H9 (cell line): ENCODE measurements at regions not wholly inside any gene's neighbourhood (a gene's known extent, or its start where the extent isn't known, plus 50 kb on each side); places are given as distances from the start of the nearest gene placed in this dataset.

Experiments used
- DNase-seq: peaks from one replicate; pipeline ENCODE4 v3.0.0-alpha.2; 2017
- H2AFZ ChIP-seq: one replicate; pipeline ENCODE4 v1.6.1; 2013; ENCODE audit warnings: mild to moderate bottlenecking, low read length, control low read depth, moderate library complexity
- H2AK5ac ChIP-seq: 2 replicates; pipeline ENCODE4 v1.6.1; 2013; ENCODE audit warnings: low read length, control low read depth, mixed read lengths; ENCODE audit not compliant: insufficient read length
- H2BK120ac ChIP-seq: one replicate; pipeline ENCODE4 v1.6.1; 2013; ENCODE audit warnings: low read depth, mild to moderate bottlenecking, low read length, control low read depth, inconsistent platforms; ENCODE audit not compliant: poor library complexity, severe bottlenecking
- H2BK12ac ChIP-seq: 2 replicates; pipeline ENCODE4 v1.6.1; 2013; ENCODE audit warnings: low read length, control low read depth, mixed read lengths, low read depth; ENCODE audit not compliant: insufficient read length
- H2BK15ac ChIP-seq: 2 replicates; pipeline ENCODE4 v1.6.1; 2013; ENCODE audit warnings: low read depth, low read length, control low read depth
- H2BK20ac ChIP-seq: one replicate; pipeline ENCODE4 v1.6.1; 2013; ENCODE audit warnings: low read depth, mild to moderate bottlenecking, low read length, control low read depth, inconsistent platforms; ENCODE audit not compliant: poor library complexity, severe bottlenecking
- H2BK5ac ChIP-seq: 2 replicates; pipeline ENCODE4 v1.6.1; 2013; ENCODE audit warnings: low read length, control low read depth, mixed read lengths; ENCODE audit not compliant: insufficient read length
- H3K14ac ChIP-seq: 2 replicates; pipeline ENCODE4 v1.6.1; 2013; ENCODE audit warnings: low read length, control low read depth; ENCODE audit not compliant: insufficient read depth
- H3K18ac ChIP-seq: 2 replicates; pipeline ENCODE4 v1.6.1; 2013; ENCODE audit warnings: low read depth, mild to moderate bottlenecking, mixed read lengths, low read length, control low read depth; ENCODE audit not compliant: insufficient read length
- H3K23ac ChIP-seq: 2 replicates; pipeline ENCODE4 v1.6.1; 2013; ENCODE audit warnings: low read length, control low read depth, mixed read lengths, low read depth; ENCODE audit not compliant: insufficient read length
- H3K23me2 ChIP-seq: 2 replicates; pipeline ENCODE4 v1.6.1; 2013; ENCODE audit warnings: low read depth, mild to moderate bottlenecking, mixed read lengths, low read length, control low read depth; ENCODE audit not compliant: insufficient read length, poor library complexity, severe bottlenecking
- H3K27ac ChIP-seq: 2 replicates; pipeline ENCODE4 v1.5.1; 2013; ENCODE audit warnings: low read length, control low read depth, mixed read lengths, low read depth; ENCODE audit not compliant: insufficient read length
- H3K27me3 ChIP-seq: 2 replicates; pipeline ENCODE4 v1.6.1; 2013; ENCODE audit warnings: low read length, control low read depth, inconsistent platforms; ENCODE audit not compliant: insufficient read depth
- H3K4ac ChIP-seq: 2 replicates; pipeline ENCODE4 v1.6.1; 2013; ENCODE audit warnings: low read depth, mild to moderate bottlenecking, control low read depth, inconsistent platforms, low read length, moderate library complexity
- H3K4me1 ChIP-seq: 2 replicates; pipeline ENCODE4 v1.6.1; 2013; ENCODE audit warnings: low read length, control low read depth, inconsistent platforms; ENCODE audit not compliant: insufficient read depth
- H3K4me2 ChIP-seq: 2 replicates; pipeline ENCODE4 v1.6.1; 2013; ENCODE audit warnings: low read length, control low read depth, mixed read lengths; ENCODE audit not compliant: insufficient read length, insufficient read depth
- H3K56ac ChIP-seq: 2 replicates; pipeline ENCODE4 v1.6.1; 2013; ENCODE audit warnings: low read depth, mild to moderate bottlenecking, mixed read lengths, low read length, control low read depth; ENCODE audit not compliant: insufficient read length
- H3K79me1 ChIP-seq: 2 replicates; pipeline ENCODE4 v1.6.1; 2013; ENCODE audit warnings: low read depth, mild to moderate bottlenecking, moderate library complexity, low read length, control low read depth, inconsistent platforms; ENCODE audit not compliant: insufficient read depth, poor library complexity, severe bottlenecking
- H3K79me2 ChIP-seq: 2 replicates; pipeline ENCODE4 v1.6.1; 2013; ENCODE audit warnings: low read length, control low read depth, inconsistent platforms; ENCODE audit not compliant: insufficient read depth
- H3K9ac ChIP-seq: 2 replicates; pipeline ENCODE4 v1.6.1; 2013; ENCODE audit warnings: low read length, control low read depth, mixed read lengths; ENCODE audit not compliant: insufficient read length; ENCODE audit errors: extremely low read depth
- H3K9me3 ChIP-seq: one replicate; pipeline ENCODE4 v1.6.1; 2013; ENCODE audit warnings: low read depth, low read length, inconsistent platforms; ENCODE audit not compliant: control insufficient read depth
- H3T11ph ChIP-seq: one replicate; pipeline ENCODE4 v1.6.1; 2013; ENCODE audit warnings: mild to moderate bottlenecking, low read length, control low read depth, inconsistent platforms
- H4K20me1 ChIP-seq: one replicate; pipeline ENCODE4 v1.6.1; 2013; ENCODE audit not compliant: control insufficient read depth, insufficient read length, insufficient read depth
- H4K5ac ChIP-seq: 2 replicates; pipeline ENCODE4 v1.6.1; 2013; ENCODE audit warnings: low read depth, mild to moderate bottlenecking, mixed read lengths, low read length, control low read depth; ENCODE audit not compliant: insufficient read length
- H4K8ac ChIP-seq: replicated peaks from 2 replicates; pipeline ENCODE4 v1.6.1; 2013; ENCODE audit warnings: low read length, control low read depth, mixed read lengths, low read depth; ENCODE audit not compliant: insufficient read length
- H4K91ac ChIP-seq: 2 replicates; pipeline ENCODE4 v1.6.1; 2013; ENCODE audit warnings: low read depth, mild to moderate bottlenecking, moderate library complexity, mixed read lengths, low read length, control low read depth; ENCODE audit not compliant: insufficient read length
- H3K27ac Mint-ChIP-seq, 3 experiments: 2 replicates in 2 of 3; 3 replicates in 1 of 3; pipeline ENCODE4 v1.8.0; 2020 to 2021; ENCODE audit warnings: mixed read lengths in 3 of 3, mild to moderate bottlenecking in 1 of 3, moderate library complexity in 1 of 3
- H3K27me3 Mint-ChIP-seq: 2 replicates; pipeline ENCODE4 v1.8.0; 2021; ENCODE audit warnings: low read depth, mild to moderate bottlenecking, moderate library complexity, mixed read lengths
- H3K36me3 Mint-ChIP-seq, 3 experiments: 2 replicates in 2 of 3; 3 replicates in 1 of 3; pipeline ENCODE4 v1.8.0; 2020 to 2021; ENCODE audit warnings: low read depth in 3 of 3, mixed read lengths in 3 of 3; ENCODE audit not compliant: insufficient read depth in 1 of 3
- H3K4me1 Mint-ChIP-seq, 2 experiments: 2 replicates each; pipeline ENCODE4 v1.8.0; 2020; ENCODE audit warnings: mixed read lengths in 2 of 2
- H3K4me3 Mint-ChIP-seq, 2 experiments: 2 replicates in 1 of 2; 3 replicates in 1 of 2; pipeline ENCODE4 v1.8.0; 2020 to 2021; ENCODE audit warnings: mild to moderate bottlenecking in 2 of 2, mixed read lengths in 2 of 2, moderate library complexity in 1 of 2
- H3K9me3 Mint-ChIP-seq, 2 experiments: 2 replicates in 1 of 2; 3 replicates in 1 of 2; pipeline ENCODE4 v1.8.0; 2020; ENCODE audit warnings: mild to moderate bottlenecking in 2 of 2, mixed read lengths in 2 of 2, moderate library complexity in 1 of 2
- CTCF ChIP-seq: fragments of 200-600 bp; sonication (generic); conservative IDR thresholded peaks from 3 replicates; pipeline ENCODE4 v1.8.0; 2021; ENCODE audit warnings: antibody characterized with exemption, mild to moderate bottlenecking
- WGBS: extraction: QIAGEN DNeasy Blood & Tissue Kit; methylation state at CpG from one replicate; pipeline ENCODE4 v1.1.7; 2013; ENCODE audit warnings: missing lambda C conversion rate, low lambda C conversion rate, mixed read lengths; ENCODE audit not compliant: insufficient read length; ENCODE audit errors: extremely low coverage; 5-methylcytosine and 5-hydroxymethylcytosine counted together

GRCh38 chr2:65582364-65582763 is 150.0 kb upstream of the SPRED2 start:
- no peaks in the 10 kb centered on the region for H3K79me1 ChIP-seq
- H3K36me3 Mint-ChIP-seq: peaks cover 0 to 3% (median 0%) of the 10 kb centered on the region in 3 experiments; a peak in 2 of 7 replicates
- H3K27ac Mint-ChIP-seq: no peak overlapping the region
- H2BK12ac ChIP-seq: no peak overlapping the region
- H3K27me3 Mint-ChIP-seq: peaks cover 6% of the 10 kb centered on the region
- H2AFZ ChIP-seq: no peak overlapping the region
- no peak overlapping the region for H4K91ac ChIP-seq
- no peaks in the 10 kb centered on the region for H4K20me1 ChIP-seq
- no peaks in the 10 kb centered on the region for H3K27me3 ChIP-seq
- H4K8ac ChIP-seq: no peak overlapping the region
- H3K4me2 ChIP-seq: no peak overlapping the region
- H3K27ac ChIP-seq: no peak overlapping the region
- TF ChIP-seq CTCF: no peak
- no CpG with 5 or more reads among the region's 5 CpGs for WGBS
- H2BK20ac ChIP-seq: no peak overlapping the region
- no peaks in the 10 kb centered on the region for H3K79me2 ChIP-seq
- H3K14ac ChIP-seq: no peak overlapping the region
- no peak overlapping the region for H2BK15ac ChIP-seq
- H3K18ac ChIP-seq: no peak overlapping the region
- peaks cover 0 to 3% of the 10 kb centered on the region in 2 experiments; a peak in 3 of 5 replicates for H3K9me3 Mint-ChIP-seq
- no peaks in the 10 kb centered on the region for H3K9me3 ChIP-seq
- H3K4me3 Mint-ChIP-seq: no peak overlapping the region
- H4K5ac ChIP-seq: no peak overlapping the region
- no peak overlapping the region for H3K4ac ChIP-seq
- H2AK5ac ChIP-seq: no peak overlapping the region
- peaks cover 10 to 17% of the 10 kb centered on the region in 2 experiments for H3K4me1 Mint-ChIP-seq
- no peak overlapping the region for H3K56ac ChIP-seq
- no peak overlapping the region for H3T11ph ChIP-seq
- H2BK120ac ChIP-seq: no peak overlapping the region
- H3K9ac ChIP-seq: no peak overlapping the region
- no peak overlapping the region for H2BK5ac ChIP-seq
- no peaks in the 10 kb centered on the region for H3K23me2 ChIP-seq
- no peak overlapping the region for H3K23ac ChIP-seq
- peaks cover 4% of the 10 kb centered on the region; the same call in 1 of the 2 replicates for H3K4me1 ChIP-seq
- no peak for DNase-seq
